Endothelial cell of umbilical vein (primary cell): ENCODE measurements at regions not wholly inside any gene's neighbourhood (a gene's known extent, or its start where the extent isn't known, plus 50 kb on each side); places are given as distances from the start of the nearest gene placed in this dataset.

ENCODE experiments used
- BruUV-seq: library from RNA; stranded (reverse); fragments of 400-500 nt; replicated peaks from 2 replicates; lab custom pipeline; 2021; lab: Mats Ljungman, UMichigan
- CTCF ChIA-PET: fragments of 300-600, 350-600 bp; sonication (Branson Sonifier 250); formaldehyde crosslinking; loops from one replicate; lab custom pipeline; 2021; ENCODE audit warnings: antibody characterized with exemption, inconsistent platforms; lab: Charles Lee
- POLR2A ChIA-PET: fragments of 300-600, 350-600 bp; sonication (Branson Sonifier 250); formaldehyde crosslinking; loops from one replicate; lab custom pipeline; 2021; ENCODE audit warnings: antibody characterized with exemption, inconsistent platforms; lab: Charles Lee
- DNase-seq: peaks from one replicate; pipeline ENCODE4 v3.0.0-alpha.2; 2011; ENCODE audit warnings: low read depth, low spot score
- FAIRE-seq: peaks from 2 replicates; lab custom pipeline; 2011; peaks lifted over from hg19 to GRCh38; lab: Jason Lieb, UNC
- H2AFZ ChIP-seq: 2 replicates; pipeline ENCODE4 v1.6.0; 2012; ENCODE audit warnings: low read depth, low read length, control low read depth, inconsistent platforms
- H3K27ac ChIP-seq: 2 replicates; pipeline ENCODE4 v1.5.1; 2011; ENCODE audit warnings: low read depth, mild to moderate bottlenecking, control low read depth, low read length, moderate library complexity; ENCODE audit not compliant: insufficient read depth
- H3K27me3 ChIP-seq, 2 experiments: 2 replicates each; pipeline versions ENCODE4 v1.6.0 to v1.6.1; 2011; ENCODE audit warnings: low read length in 2 of 2, mixed read lengths in 1 of 2; ENCODE audit not compliant: control insufficient read depth in 2 of 2, insufficient read depth in 2 of 2
- H3K36me3 ChIP-seq, 2 experiments: 2 replicates in 1 of 2; 3 replicates in 1 of 2; pipeline ENCODE4 v1.5.1; 2011; ENCODE audit warnings: low read length in 2 of 2, mild to moderate bottlenecking in 1 of 2, moderate library complexity in 1 of 2; ENCODE audit not compliant: control insufficient read depth in 2 of 2, insufficient read depth in 2 of 2; ENCODE audit errors: extremely low read depth in 1 of 2
- H3K4me1 ChIP-seq: 3 replicates; pipeline ENCODE4 v1.5.1; 2011; ENCODE audit warnings: mild to moderate bottlenecking, low read length; ENCODE audit not compliant: control insufficient read depth, insufficient read depth; ENCODE audit errors: extremely low read depth
- H3K4me2 ChIP-seq: 2 replicates; pipeline ENCODE4 v1.6.1; 2011; ENCODE audit warnings: low read length, control low read depth, mixed read lengths; ENCODE audit not compliant: insufficient read depth
- H3K4me3 ChIP-seq, 3 experiments: fragments of 200-600 bp in 1 of 3; sonication (generic), shearing (Covaris generic) in 1 of 3; replicated peaks in 1 of 3; 2 replicates each; pipeline ENCODE4 v1.5.1; 2011 to 2016; ENCODE audit warnings: control low read depth in 3 of 3, low read length in 3 of 3, mild to moderate bottlenecking in 2 of 3, inconsistent platforms in 1 of 3, low read depth in 1 of 3, moderate library complexity in 1 of 3; ENCODE audit not compliant: insufficient read depth in 1 of 3
- H3K79me2 ChIP-seq: 2 replicates; pipeline ENCODE4 v1.6.0; 2012; ENCODE audit warnings: low read length, inconsistent platforms; ENCODE audit not compliant: control insufficient read depth, insufficient read depth
- H3K9ac ChIP-seq: replicated peaks from 2 replicates; pipeline ENCODE3; 2011; ENCODE audit warnings: low read length, control low read depth; ENCODE audit not compliant: insufficient read depth; ENCODE audit errors: extremely low read depth
- H3K9me1 ChIP-seq: replicated peaks from 3 replicates; pipeline ENCODE4 v1.6.0; 2011; ENCODE audit warnings: mild to moderate bottlenecking, low read length; ENCODE audit not compliant: control insufficient read depth, insufficient read depth; ENCODE audit errors: extremely low read depth
- H3K9me3 ChIP-seq: replicated peaks from 2 replicates; pipeline ENCODE4 v1.5.1; 2012; ENCODE audit warnings: low read length, inconsistent platforms; ENCODE audit not compliant: control insufficient read depth, insufficient read depth
- H4K20me1 ChIP-seq: replicated peaks from 2 replicates; pipeline ENCODE3; 2011; ENCODE audit warnings: mild to moderate bottlenecking, low read length; ENCODE audit not compliant: control insufficient read depth, insufficient read depth; ENCODE audit errors: extremely low read depth
- EZH2 ChIP-seq: IDR thresholded peaks from 2 replicates; pipeline ENCODE4 v1.6.1; 2012; ENCODE audit warnings: borderline replicate concordance, low read depth, mild to moderate bottlenecking, moderate library complexity, low read length, inconsistent platforms; ENCODE audit not compliant: severe bottlenecking
- FOS ChIP-seq: IDR thresholded peaks from 2 replicates; pipeline ENCODE4 v1.6.1; 2011; ENCODE audit warnings: mild to moderate bottlenecking, low read length, moderate library complexity, borderline replicate concordance; ENCODE audit not compliant: insufficient read depth
- GATA2 ChIP-seq: IDR thresholded peaks from 2 replicates; pipeline ENCODE4 v1.7.0; 2011; ENCODE audit warnings: low read depth, mild to moderate bottlenecking, moderate library complexity, mixed read lengths, low read length; ENCODE audit not compliant: insufficient read length, insufficient read depth
- JUN ChIP-seq: IDR thresholded peaks from 2 replicates; pipeline ENCODE4 v1.6.1; 2011; ENCODE audit warnings: borderline replicate concordance, low read depth; ENCODE audit not compliant: insufficient read length, insufficient read depth
- MYC ChIP-seq: IDR thresholded peaks from one replicate; pipeline ENCODE4 v1.6.1; 2011; ENCODE audit warnings: mild to moderate bottlenecking, low read depth, low read length
- POLR2AphosphoS5 ChIP-seq: IDR thresholded peaks from 2 replicates; pipeline ENCODE4 v1.6.1; 2012; ENCODE audit warnings: low read depth, mild to moderate bottlenecking, control low read depth, low read length, moderate library complexity; ENCODE audit not compliant: insufficient read depth
- dilution Hi-C: fragments of 300-500 bp; cut with MboI; formaldehyde crosslinking; loops from one replicate; pipeline ENCODE4 v1.15.0; 2019; ENCODE audit warnings: low sequenced_read_pairs; ENCODE audit not compliant: extremely low pct_ligation_motif_present
- intact Hi-C: fragments of 100-400 bp; cut with micrococcal nuclease; formaldehyde crosslinking; loops from one replicate; pipeline ENCODE4 v1.10.0; 2022
- TF ChIP-seq, protein P1 (sequence below): IDR thresholded peaks from 2 replicates; pipeline ENCODE4 v1.6.1; 2011; ENCODE audit not compliant: insufficient read depth, insufficient read length
- TF ChIP-seq, protein P2 (sequence below), 2 donors: IDR thresholded peaks; 1 replicate in 1 of 2; 2 replicates in 1 of 2; pipeline ENCODE4 v1.5.1; 2011; ENCODE audit warnings: low read length in 2 of 2, mild to moderate bottlenecking in 2 of 2, moderate library complexity in 2 of 2, control low read depth in 1 of 2, inconsistent platforms in 1 of 2, low read depth in 1 of 2; ENCODE audit not compliant: insufficient read depth in 1 of 2; ENCODE audit errors: extremely low read depth in 1 of 2

DNA sequence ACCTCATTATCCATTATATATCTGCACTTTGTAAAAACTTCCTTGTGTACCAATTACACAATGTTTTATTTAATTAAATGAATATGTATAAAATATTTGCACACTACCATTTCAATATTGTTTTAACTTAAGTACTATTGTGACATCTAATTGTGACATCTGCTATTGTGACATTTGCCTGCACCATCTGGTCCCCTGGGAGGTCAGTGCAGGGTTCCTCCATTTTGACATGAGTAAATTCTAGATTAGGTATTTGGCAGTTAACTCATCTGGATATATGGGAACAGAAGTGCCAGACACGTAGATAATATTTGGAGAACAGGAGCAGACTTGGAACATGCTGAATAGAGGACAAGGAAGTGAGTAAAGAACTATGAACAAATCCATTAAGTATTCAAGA lies 332.1 kb downstream of the VGLL3 start:
- no peaks in the 10 kb centered on the region for H3K79me2 ChIP-seq
- ChIA-PET CTCF (no interaction called here), POLR2A (no interaction called here)
- H3K9me1 ChIP-seq, result no peaks in the 10 kb centered on the region
- intact Hi-C loops, result no loop called here
- dilution Hi-C loops, result no loop called here
- H3K9ac ChIP-seq, result no peak overlapping the region
- no peak overlapping the region for H2AFZ ChIP-seq
- H3K27ac ChIP-seq, result no peak overlapping the region
- FAIRE-seq (no peak), DNase-seq (no peak)
- no peaks in the 10 kb centered on the region for H3K27me3 ChIP-seq
- H3K9me3 ChIP-seq, result no peaks in the 10 kb centered on the region
- H3K4me3 ChIP-seq, result no peak overlapping the region
- H4K20me1 ChIP-seq, result no peaks in the 10 kb centered on the region
- no peak overlapping the region for H3K4me2 ChIP-seq
- no TSS peak for BruUV-seq
- TF ChIP-seq JUN, result no peak
- TF ChIP-seq, protein P1, sequence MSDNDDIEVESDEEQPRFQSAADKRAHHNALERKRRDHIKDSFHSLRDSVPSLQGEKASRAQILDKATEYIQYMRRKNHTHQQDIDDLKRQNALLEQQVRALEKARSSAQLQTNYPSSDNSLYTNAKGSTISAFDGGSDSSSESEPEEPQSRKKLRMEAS, result no peak
- no peak for TF ChIP-seq FOS
- TF ChIP-seq GATA2, result no peak
- TF ChIP-seq MYC, result no peak
- TF ChIP-seq, protein P2, sequence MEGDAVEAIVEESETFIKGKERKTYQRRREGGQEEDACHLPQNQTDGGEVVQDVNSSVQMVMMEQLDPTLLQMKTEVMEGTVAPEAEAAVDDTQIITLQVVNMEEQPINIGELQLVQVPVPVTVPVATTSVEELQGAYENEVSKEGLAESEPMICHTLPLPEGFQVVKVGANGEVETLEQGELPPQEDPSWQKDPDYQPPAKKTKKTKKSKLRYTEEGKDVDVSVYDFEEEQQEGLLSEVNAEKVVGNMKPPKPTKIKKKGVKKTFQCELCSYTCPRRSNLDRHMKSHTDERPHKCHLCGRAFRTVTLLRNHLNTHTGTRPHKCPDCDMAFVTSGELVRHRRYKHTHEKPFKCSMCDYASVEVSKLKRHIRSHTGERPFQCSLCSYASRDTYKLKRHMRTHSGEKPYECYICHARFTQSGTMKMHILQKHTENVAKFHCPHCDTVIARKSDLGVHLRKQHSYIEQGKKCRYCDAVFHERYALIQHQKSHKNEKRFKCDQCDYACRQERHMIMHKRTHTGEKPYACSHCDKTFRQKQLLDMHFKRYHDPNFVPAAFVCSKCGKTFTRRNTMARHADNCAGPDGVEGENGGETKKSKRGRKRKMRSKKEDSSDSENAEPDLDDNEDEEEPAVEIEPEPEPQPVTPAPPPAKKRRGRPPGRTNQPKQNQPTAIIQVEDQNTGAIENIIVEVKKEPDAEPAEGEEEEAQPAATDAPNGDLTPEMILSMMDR (IDR thresholded peaks at IDR 0.05; ENCODE audit: extremely low read depth in 1 of 2, insufficient read depth in 1 of 2, low read depth in 1 of 2, low read length in 2 of 2), result no peak
- TF ChIP-seq EZH2, result no peak
- no peak for TF ChIP-seq POLR2AphosphoS5
- H3K36me3 ChIP-seq, result no peaks in the 10 kb centered on the region
- H3K4me1 ChIP-seq, result no peaks in the 10 kb centered on the region
